NCI-H1694 treated with DMSO at 0.1 percent for 48 hours (cell line): ENCODE measurements at regions not wholly inside any gene's neighbourhood (a gene's known extent, or its start where the extent isn't known, plus 50 kb on each side); places are given as distances from the start of the nearest gene placed in this dataset.

ENCODE experiments used
- DNase-seq: peaks from one replicate; lab custom pipeline; 2025; lab: John Stamatoyannopoulos, UW

- DNase-seq: no peak
Measured at GRCh38 chr2:23241611-23242245, 143.3 kb upstream of the KLHL29 start.

GRCh38 chr2:23243073-23243659 lies 141.8 kb upstream of the KLHL29 start:
- no peak for DNase-seq

GRCh38 chr2:23244617-23245016 lies 140.4 kb upstream of the KLHL29 start:
- DNase-seq: no peak

- no peak for DNase-seq
Measured at GRCh38 chr2:23246992-23247683, 137.8 kb upstream of the KLHL29 start.

GRCh38 chr2:23248667-23249066 lies 136.3 kb upstream of the KLHL29 start:
- DNase-seq: no peak

- no peak for DNase-seq
Measured at GRCh38 chr2:23249348-23249747, 135.6 kb upstream of the KLHL29 start.

- DNase-seq: no peak
Measured at GRCh38 chr2:23250371-23250770, 134.6 kb upstream of the KLHL29 start.

GRCh38 chr2:23256643-23257042 lies 128.3 kb upstream of the KLHL29 start:
- DNase-seq: no peak

GRCh38 chr2:23260621-23261020 lies 124.4 kb upstream of the KLHL29 start:
- no peak for DNase-seq

- no peak for DNase-seq
Measured at GRCh38 chr2:23268467-23269263, 116.3 kb upstream of the KLHL29 start.

GRCh38 chr2:23269747-23270146 lies 115.2 kb upstream of the KLHL29 start:
- no peak for DNase-seq

- no peak for DNase-seq
Measured at GRCh38 chr2:23270810-23271209, 114.2 kb upstream of the KLHL29 start.

- DNase-seq: no peak
Measured at GRCh38 chr2:23271230-23271629, 113.7 kb upstream of the KLHL29 start.

GRCh38 chr2:23273786-23274185 lies 111.2 kb upstream of the KLHL29 start:
- no peak for DNase-seq

- DNase-seq: no peak
Measured at GRCh38 chr2:23280401-23280800, 104.6 kb upstream of the KLHL29 start.

GRCh38 chr2:23283653-23284052 lies 101.3 kb upstream of the KLHL29 start:
- no peak for DNase-seq

GRCh38 chr2:23285091-23285800 lies 99.7 kb upstream of the KLHL29 start:
- DNase-seq: no peak

GRCh38 chr2:23286031-23286757 lies 98.8 kb upstream of the KLHL29 start:
- no peak for DNase-seq

- no peak for DNase-seq
Measured at GRCh38 chr2:23286758-23287704, 97.9 kb upstream of the KLHL29 start.

- no peak for DNase-seq
Measured at GRCh38 chr2:23289671-23290070, 95.3 kb upstream of the KLHL29 start.
